Amniotic epithelial cell (primary cell): ENCODE measurements at regions not wholly inside any gene's neighbourhood (a gene's known extent, or its start where the extent isn't known, plus 50 kb on each side); places are given as distances from the start of the nearest gene placed in this dataset.
"Not testable (repeated sequence)": the region's sequence is repeated elsewhere in the genome, so short reads cannot be mapped to it uniquely, and the experiment has no call there.

Experiments used
- DNase-seq: peaks from one replicate; pipeline ENCODE4 v3.0.0-alpha.2; 2010; ENCODE audit warnings: low read depth

DNA sequence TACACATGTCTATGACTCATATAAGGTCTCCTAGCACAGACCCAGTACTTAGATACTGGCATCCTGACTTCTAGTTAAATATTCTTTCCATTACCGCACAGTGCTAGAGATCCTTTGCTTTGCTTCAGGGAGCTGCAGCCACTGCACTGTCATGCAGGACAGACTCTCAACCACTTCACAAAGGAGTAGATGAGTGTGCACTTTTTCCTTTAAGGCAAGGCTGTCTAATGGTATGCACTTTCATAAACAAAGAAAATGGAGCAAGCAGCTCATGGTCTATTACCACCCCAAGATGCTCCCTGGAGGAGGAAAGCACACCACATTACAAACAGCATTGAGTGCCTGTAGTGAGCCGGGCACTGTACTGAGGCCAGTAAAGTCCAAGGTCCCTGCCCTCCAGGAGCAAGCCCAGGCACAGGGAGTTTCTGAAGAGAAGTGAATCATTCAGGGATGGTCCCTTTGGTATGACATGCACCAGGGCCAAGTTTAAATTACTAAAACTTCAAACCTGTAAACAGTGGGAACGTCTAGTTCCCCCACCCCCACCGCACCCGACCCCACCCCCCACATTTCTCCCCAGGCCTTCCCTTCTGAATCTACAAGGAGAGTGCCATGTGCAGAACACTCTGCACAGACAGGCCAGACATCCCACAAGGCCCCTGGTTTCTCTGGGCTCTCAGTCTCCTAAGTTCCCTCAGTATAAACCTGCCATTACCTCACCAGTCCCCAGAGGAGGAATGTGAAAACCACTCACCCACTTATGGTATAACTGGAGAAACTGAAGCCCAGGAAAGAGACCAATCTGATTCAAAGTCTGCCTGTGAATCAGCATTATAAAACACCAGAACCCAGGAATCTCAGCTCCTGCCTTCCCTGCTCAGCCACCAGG lies 107.8 kb upstream of the BCL6 start:
- DNase-seq, result no peak

DNA sequence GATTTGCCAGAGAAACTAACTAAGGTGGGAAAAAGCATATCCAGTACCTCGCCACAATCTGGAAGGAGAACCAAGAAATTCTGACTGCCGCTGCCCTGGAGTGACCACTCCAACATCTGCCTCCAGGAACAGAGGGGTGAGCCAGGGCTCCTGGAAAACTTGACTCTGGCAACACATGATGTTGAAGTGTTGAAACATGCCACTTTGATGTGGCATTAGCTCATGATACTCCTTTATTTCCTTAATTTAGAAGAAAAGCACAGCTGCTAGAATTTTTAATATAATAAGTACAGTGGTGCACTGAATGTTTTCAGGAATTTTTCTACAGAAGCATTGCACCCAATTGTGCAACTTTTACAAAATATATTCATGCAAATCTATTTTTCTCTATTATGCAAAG lies 109.9 kb upstream of the BCL6 start:
- no peak for DNase-seq

DNA sequence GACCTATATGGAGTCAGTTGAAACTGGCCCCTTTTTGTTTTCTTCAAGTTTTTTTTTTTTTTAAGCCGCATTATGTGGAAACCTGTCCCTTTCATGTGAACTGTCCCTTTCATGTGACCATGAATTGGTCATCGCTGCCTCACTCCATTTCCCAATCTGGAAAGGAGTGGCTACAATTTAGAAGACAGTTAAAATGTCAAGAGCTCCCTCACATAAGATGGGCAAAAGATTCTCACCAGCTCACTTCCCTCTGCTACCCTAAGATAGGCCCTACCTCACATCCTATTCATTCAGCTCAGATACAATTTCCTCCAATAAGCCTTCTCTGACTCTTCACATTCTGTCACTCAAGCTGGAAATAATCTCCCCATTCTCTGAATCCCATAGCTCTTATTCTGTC lies 111.3 kb upstream of the BCL6 start:
- no peak for DNase-seq

DNA sequence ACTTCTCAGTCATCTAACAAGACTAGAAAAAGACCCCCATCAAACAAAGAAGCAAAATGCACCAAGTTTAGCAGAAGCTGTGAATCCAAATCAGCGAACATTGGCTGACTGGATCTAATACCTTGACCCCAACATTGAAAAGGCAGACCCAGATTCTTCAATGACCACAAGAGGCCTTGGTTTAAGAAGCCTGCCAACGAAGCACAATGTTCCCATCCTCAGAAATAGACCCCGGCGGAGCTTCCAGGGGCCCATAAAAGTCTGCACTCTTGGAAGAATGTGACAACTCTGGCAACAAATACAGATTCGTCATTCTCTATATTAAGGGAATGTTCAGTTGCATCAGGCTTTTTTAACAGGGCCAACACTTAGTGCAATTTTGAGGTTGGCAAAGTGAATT lies 112.8 kb upstream of the BCL6 start:
- DNase-seq, result no peak

DNA sequence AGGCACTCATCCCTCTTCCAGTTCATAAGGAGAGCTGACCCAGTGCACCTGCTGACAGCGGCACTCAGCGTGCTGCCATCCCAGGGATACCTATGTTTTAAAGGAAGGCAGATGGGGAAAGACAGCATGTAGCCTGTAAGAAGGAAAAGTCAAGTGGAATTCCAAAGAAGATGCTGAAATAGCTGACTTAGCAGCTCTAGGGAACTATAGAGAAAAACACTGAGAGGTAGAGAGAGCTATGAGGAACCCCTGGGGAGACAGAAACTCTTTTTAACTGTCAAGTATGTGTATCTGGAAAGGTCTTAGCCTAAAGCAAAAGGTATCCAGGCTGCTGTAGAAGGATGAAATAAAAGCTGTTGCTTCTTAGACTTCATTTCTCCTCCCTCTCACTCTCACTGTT lies 113.4 kb upstream of the BCL6 start:
- DNase-seq, result no peak

DNA sequence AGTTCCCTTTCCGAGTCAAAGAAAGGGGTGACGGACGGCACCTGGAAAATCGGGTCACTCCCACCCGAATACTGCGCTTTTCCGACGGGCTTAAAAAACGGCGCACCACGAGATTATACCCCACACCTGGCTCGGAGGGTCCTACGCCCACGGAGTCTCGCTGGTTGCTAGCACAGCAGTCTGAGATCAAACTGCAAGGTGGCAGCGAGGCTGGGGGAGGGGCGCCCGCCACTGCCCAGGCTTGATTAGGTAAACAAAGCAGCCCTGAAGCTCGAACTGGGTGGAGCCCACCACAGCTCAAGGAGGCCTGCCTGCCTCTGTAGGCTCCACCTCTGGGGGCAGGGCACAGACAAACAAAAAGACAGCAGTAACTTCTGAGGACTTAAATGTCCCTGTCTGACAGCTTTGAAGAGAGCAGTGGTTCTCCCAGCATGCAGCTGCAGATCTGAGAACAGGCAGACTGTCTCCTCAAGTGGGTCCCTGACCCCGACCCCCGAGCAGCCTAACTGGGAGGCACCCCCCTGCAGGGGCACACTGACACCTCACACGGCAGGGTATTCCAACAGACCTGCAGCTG lies 117.5 kb upstream of the BCL6 start:
- not testable (repeated sequence) for DNase-seq

DNA sequence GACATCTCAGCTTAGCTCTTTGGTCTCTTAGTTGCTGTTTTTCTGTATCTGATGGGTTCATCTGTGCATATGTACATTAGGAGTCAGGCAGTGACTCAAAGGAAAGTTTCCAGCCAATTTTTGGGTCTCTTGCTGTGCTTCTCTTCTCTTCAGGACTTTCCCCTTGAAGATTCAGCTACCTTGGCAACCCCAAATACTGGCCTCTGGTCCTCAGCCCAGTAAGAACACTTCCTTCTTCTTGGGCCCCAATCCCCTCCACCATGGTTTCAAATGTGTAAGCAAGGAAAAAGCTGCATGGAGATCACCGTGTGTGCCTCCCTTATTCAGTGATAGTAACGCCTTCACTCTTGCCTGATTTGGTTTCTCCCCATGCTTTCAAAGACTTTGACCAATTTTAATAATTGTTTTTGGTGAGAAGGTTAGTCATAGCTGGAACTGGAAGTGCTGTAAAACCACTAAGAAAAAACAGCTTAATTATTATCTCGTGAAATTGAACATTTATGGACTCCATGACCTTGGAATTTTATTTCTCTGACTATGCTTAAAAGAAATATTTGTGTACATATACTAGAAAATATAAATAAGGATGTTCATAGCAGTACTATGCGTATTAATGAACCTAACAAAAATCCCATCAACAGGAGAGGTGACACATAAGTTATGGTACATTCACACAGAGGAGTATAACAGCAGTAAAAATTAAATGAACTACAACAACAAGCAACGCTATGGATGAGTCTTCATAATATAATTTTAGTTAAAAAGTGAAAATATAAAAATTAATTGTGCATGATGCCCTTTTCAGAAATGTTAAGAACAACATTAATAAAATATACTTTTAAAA lies 125.3 kb upstream of the BCL6 start:
- no peak for DNase-seq

DNA sequence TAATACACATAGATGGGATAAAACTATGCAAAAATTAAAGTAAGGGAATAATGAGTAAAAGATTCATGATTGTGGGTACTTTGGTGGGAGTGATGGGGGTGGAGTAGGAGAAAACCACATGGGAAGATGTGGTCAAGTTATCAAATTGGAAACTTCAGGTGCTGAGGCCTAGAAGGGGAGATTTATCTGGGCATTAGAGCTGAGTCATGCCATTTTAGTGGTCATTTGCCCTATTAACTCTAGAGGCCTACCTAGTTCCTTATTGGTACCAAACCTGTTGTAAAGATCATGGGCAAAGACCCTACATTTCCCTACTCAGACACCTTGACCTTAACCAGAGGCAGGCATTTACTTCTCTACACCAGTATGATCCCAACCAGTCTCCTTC lies 125.9 kb upstream of the BCL6 start:
- DNase-seq, result peak; percentile 74

DNA sequence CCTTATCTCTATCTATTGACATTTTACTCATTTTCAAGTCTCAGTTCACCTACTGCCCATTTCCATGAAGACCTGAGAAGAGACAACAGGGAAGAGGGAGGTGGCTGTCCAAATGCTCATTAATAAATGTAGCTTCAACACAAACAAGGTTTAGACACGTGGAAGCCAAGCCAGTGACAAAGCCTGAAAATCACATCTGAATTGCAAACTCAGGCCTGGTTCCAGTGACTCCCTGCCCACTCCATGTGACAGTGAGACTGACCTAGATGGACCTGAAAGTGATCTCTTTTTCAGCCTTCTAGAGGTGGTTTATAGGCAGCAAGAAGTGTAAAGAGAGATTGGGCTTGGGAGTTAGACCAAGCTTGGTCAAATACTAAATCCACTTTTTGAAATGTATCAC lies 126.6 kb upstream of the BCL6 start:
- DNase-seq, result no peak

DNA sequence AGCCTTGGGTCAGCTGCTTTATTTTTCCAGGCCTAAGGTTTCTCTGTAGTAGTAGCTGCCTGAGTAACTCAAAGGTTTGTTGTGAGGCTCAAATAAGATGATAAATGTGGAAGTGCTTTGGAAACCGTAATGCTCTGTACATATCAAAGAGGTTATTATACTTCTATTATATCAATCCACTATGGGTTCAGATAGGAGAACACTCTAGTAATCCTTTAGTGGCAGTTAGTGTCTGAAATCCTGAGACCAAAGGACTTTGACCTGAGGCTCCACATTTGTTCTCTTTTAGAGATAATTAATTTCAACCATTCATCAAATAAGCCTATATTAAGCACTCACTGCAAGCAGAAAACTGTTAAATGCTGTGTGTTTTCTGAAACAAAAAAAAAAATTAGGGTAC lies 128.6 kb upstream of the BCL6 start:
- DNase-seq, result no peak

DNA sequence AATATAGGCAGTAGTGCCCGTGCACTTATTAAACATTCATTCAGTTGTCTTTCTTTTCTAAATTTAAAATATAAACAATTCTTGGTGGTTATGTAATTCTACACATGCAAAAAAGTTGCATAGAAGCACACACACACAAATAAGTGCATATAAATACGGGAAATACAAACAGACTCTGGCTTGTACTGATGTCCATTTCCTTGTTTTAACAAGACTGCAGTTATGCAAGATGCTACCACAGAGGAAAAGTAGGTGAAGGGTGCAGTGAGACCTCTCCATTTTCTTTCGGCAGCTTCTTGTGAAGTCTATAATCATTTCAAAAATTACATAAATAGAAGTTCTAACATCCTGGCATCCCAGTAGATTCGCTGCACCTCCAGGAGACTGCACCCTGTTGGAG lies 130.6 kb upstream of the BCL6 start:
- DNase-seq, result no peak

DNA sequence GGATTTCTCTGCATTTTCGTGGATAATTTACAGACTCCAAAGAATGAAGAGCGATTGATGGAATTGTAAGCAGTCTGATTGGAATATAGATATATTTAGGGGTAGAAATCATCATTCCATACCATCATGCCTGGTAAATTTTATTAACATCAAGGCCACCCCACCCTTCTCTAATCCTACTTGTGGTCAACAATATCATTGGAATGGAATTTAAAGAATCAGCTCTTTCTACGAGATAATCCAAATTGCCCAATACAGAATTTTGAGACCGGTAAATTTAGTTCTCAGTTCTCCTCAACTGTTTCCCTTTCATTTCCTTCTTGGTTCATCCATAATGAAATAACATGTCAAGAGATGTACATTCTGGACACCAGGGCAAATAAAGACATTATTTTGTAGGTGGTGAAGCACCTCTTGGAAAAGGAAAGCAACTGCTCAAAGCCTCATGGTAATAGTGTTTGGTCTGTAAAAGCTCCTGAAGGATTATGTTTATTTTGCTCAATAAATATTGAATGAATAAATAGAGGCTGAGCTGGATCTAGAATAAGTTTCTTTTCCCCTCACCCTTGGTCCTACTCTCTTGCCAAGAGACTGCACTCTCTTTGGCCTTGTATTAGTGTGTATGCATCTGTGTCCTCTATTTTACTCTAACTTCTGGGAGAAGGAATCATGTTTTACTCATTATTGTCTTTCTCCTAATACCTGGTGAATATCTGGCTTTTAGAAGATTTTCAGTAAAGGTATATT lies 133.7 kb upstream of the BCL6 start:
- peak; percentile 70 for DNase-seq

DNA sequence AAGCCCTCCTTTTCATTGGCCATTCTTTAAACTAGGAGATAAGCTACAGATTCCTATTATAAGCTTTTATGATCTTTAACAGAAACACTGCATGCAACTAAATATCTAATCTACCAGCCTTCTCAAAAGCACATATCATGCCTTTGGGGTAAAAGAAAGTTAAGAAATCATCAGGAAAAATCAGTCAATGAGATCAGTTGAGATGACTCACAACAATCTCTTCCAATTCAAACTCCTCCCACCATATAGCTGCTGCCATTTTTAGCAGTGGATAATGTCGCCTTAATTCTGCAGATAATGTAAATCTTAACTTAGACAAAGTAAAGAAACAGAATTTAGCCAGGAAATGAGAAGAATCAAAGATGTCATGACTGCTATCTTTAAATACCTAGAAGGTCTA lies 135.2 kb upstream of the BCL6 start:
- DNase-seq, result peak; percentile 20

DNA sequence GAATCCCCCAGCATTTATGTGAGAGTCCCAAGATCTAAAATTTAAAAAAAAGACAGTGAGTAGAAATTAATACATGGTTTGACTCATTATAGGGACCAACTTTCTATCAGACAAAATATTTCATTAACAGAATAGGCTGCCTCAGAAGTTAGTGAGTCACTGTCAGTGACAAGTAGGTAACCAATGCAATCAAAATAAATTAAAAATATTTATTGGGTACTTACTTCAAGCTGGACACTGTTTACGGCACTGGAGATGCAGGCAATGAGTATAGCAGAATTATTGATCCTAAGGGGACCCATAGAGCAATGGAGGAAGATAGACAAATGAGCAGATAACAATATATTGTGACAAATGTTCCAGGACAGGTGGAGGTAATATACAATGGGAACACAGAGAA lies 135.6 kb upstream of the BCL6 start:
- no peak for DNase-seq

DNA sequence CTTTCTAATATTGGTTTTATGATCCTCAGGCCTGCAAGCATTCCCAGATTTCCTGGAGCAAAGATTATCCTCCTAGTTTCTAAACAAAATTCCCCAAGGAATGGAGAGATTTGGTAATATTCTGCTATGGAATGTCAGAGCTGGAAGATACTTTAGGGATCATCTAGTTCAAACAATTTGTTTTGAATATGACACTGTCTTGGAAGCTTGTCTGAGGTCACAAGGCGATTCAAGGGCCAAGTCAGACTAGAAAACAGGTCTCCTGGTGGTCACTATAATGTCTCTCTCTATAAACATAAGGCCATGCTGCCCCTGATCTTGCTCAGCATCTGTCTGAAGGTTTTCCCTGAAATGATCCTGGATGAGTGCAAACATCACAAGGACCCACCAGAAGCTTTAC lies 143.4 kb upstream of the BCL6 start:
- no peak for DNase-seq

DNA sequence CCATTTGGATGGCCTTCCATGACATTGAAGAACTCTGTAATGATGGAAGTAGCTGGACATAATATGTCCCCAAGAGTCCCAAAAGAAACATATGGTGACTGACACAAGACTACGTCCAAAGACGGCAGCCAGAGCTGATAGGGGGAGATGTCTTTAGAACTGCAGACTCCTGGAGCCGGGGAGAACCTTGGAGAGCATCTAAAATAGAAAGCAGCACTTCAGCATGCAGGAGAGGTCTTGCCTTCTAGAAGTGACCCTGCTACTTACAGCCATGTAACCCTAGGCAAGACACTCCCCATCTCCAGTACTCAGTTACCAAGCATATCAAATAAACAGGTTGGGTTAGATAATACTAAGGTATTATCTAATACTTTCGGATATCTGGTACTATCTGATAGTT lies 143.8 kb upstream of the BCL6 start:
- no peak for DNase-seq

DNA sequence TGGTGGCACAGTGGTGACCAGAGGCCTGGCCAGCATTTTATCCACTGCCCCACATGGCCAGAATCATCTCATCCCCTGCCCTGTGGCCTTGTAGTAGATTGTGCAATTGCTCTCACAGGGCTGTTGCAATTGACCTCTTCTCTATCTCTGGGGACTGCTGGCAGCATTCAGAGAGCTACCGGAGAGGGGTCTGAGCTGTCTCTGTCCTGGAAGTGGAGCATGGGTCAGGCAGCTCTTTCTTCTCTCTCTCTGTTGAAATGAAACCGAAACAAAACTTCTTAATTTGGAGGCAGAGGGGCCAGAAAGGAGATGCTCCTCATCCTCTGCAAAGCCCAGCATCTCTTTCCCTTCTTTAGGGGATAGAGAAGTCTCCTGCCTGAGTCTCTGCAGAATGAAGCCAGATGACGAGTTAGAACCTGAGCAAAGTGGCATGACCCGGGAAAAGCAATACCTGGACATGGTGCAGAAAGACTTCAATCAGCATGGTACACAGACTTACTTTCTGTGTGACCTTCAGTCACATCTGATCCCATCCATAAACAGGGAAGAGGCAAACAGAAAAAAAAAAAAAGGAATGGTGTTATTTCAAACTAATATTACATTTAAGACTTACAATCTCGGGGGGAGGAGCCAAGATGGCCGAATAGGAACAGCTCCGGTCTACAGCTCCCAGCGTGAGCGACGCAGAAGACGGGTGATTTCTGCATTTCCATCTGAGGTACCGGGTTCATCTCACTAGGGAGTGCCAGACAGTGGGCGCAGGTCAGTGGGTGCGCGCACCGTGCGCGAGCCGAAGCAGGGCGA lies 144.5 kb upstream of the BCL6 start:
- peak; percentile 57 for DNase-seq

DNA sequence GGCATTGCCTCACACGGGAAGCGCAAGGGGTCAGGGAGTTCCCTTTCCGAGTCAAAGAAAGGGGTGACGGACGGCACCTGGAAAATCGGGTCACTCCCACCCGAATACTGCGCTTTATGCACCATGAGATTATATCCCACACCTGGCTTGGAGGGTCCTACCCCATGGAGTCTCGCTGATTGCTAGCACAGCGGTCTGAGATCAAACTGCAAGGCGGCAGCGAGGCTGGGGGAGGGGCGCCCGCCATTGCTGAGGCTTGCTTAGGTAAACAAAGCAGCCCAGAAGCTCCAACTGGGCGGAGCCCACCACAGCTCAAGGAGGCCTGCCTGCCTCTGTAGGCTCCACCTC lies 145.1 kb upstream of the BCL6 start:
- DNase-seq, result not testable (repeated sequence)

DNA sequence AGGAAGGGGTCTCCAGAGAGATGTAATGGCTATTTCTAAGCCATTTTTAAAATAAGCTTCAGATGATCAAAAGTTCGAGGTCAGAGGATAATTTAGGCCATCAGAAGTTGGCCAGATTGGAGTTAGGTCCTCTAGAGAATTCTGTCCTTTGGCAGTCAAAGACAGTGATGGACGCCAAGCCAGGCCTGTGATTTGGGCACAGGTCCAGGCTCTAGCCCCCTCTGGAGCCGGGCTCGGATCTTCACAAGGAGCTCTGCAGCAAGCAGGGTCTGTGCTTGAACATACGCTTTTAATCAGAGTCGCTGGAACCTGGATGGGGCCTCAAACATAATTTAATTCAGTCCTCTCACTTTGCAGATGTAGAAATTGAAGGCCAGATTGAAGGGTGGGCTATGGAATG lies 151.4 kb upstream of the BCL6 start:
- DNase-seq, result no peak

DNA sequence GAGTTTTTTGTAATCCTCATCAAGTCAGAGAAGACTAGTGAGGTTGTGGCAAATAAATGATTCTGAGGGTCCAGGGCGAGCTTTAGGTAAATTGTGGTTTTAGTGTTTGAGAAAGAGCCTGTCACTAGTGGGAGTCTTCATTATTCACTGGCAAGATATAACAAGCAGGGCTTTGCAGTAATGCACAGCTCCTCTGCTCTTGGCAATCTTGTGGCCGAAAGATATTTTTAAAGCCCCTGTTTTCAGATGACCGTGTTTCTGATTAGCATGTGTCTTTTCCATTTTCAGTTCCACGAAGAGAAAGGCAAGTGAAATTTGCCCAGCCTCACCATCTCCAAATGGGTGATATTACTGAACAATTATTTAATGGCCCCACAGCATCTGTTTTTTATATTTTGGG lies 154.0 kb upstream of the BCL6 start:
- no peak for DNase-seq

DNA sequence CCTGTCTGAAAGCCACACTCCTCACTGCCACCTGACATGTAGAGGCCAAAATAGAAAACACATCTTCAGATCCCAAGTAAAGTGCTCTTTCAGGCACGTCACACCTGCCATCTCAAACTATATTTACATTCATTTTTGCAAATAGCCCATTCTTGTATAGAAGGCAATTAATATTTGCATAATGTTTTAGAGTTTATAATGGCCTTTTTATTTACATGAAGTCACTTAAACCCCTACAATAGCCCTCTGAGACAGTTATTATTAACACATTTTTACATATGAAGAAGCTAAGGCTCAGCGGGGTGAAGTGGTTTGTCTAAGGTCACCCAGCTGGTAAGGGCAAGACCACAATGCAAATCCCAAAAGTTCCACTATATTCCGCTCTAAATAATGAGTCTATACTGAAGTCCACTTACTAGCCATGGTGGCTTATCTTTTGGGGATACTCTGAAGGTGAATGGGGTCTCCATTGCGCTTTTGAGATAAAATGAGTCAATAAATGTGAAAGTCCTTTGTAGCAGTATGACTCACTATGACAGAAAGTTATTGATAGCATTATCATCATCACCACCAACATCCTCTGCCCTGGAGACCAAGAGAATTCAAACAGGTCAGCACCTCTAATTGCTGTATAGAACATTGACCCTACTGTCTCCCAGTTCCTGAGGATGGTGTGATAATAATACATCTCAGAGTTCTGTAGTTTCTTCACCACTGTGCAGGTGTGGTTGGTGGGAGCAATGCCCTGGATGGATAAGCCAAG lies 155.9 kb upstream of the BCL6 start:
- DNase-seq, result no peak
